SK-N-SH (cell line): ENCODE measurements at regions not wholly inside any gene's neighbourhood (a gene's known extent, or its start where the extent isn't known, plus 50 kb on each side); places are given as distances from the start of the nearest gene placed in this dataset.

Experiments used
- CHD2 ChIP-seq: fragments of 150-350 bp; IDR thresholded peaks from 2 replicates; pipeline ENCODE4 v1.6.1; 2018; ENCODE audit warnings: low read length; ENCODE audit not compliant: partially characterized antibody
- EP300 ChIP-seq, 2 experiments: IDR thresholded peaks; 2 replicates each; pipeline versions ENCODE4 v1.4.0 to v1.6.1; 2012; ENCODE audit warnings: borderline replicate concordance in 1 of 2, low read depth in 1 of 2, low read length in 1 of 2
- JUND ChIP-seq: IDR thresholded peaks from 2 replicates; pipeline ENCODE4 v1.4.0; 2012
- RAD21 ChIP-seq: IDR thresholded peaks from 2 replicates; pipeline ENCODE4 v1.6.1; 2012; ENCODE audit warnings: mild to moderate bottlenecking, low read length
- RFX5 ChIP-seq: IDR thresholded peaks from 2 replicates; pipeline ENCODE4 v1.6.1; 2012; ENCODE audit warnings: mild to moderate bottlenecking, improper control_type of control experiment, low read length
- RXRA ChIP-seq: IDR thresholded peaks from 2 replicates; pipeline ENCODE4 v1.4.0; 2012; ENCODE audit warnings: low read depth, mild to moderate bottlenecking, borderline replicate concordance
- TAF1 ChIP-seq: IDR thresholded peaks from 2 replicates; pipeline ENCODE4 v1.6.1; 2012; ENCODE audit warnings: low read depth, mild to moderate bottlenecking, low read length, moderate library complexity, borderline replicate concordance
- TCF12 ChIP-seq: IDR thresholded peaks from 2 replicates; pipeline ENCODE4 v1.4.0; 2012
- TF ChIP-seq, protein P1 (sequence below): fragments of 150-350 bp; IDR thresholded peaks from 2 replicates; pipeline ENCODE4 v1.6.1; 2016; ENCODE audit warnings: mild to moderate bottlenecking, low read depth, low read length
- TF ChIP-seq, protein P2 (sequence below): fragments of 200-600 bp; sonication (generic); IDR thresholded peaks from 2 replicates; pipeline ENCODE4 v1.6.1; 2017; ENCODE audit warnings: antibody characterized with exemption, mild to moderate bottlenecking, moderate library complexity
- TF ChIP-seq, protein P3 (sequence below): IDR thresholded peaks from 2 replicates; pipeline ENCODE4 v1.4.0; 2012; ENCODE audit warnings: low read depth, borderline replicate concordance

DNA sequence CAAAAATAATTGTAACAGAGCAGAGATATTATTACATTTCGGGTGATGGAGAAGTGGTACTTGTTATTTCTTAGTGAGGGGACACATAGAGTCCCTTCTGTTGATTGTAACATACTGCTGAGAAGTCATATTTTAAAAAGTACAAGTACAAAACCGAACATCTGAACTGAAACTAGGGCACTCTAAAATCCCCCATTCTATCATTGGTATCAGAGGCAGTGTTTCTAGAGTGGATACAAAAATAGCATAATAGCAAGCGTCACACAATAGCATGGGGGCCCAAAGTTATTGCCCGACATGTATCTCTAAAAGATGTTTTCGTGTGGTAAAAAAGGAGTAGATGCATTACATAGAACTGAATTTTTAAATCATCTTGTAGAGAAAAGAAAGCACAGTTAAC lies 502.1 kb upstream of the SLC10A2 start:
- TF ChIP-seq RFX5 = no peak
- TF ChIP-seq EP300 (IDR thresholded peaks at IDR 0.05; ENCODE audit: borderline replicate concordance in 1 of 2, low read depth in 1 of 2, low read length in 1 of 2) = no peak
- TF ChIP-seq RXRA = no peak
- TF ChIP-seq TCF12 = no peak
- no peak for TF ChIP-seq RAD21
- TF ChIP-seq, protein P1, sequence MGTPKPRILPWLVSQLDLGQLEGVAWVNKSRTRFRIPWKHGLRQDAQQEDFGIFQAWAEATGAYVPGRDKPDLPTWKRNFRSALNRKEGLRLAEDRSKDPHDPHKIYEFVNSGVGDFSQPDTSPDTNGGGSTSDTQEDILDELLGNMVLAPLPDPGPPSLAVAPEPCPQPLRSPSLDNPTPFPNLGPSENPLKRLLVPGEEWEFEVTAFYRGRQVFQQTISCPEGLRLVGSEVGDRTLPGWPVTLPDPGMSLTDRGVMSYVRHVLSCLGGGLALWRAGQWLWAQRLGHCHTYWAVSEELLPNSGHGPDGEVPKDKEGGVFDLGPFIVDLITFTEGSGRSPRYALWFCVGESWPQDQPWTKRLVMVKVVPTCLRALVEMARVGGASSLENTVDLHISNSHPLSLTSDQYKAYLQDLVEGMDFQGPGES = no peak
- TF ChIP-seq JUND = no peak
- TF ChIP-seq, protein P2, sequence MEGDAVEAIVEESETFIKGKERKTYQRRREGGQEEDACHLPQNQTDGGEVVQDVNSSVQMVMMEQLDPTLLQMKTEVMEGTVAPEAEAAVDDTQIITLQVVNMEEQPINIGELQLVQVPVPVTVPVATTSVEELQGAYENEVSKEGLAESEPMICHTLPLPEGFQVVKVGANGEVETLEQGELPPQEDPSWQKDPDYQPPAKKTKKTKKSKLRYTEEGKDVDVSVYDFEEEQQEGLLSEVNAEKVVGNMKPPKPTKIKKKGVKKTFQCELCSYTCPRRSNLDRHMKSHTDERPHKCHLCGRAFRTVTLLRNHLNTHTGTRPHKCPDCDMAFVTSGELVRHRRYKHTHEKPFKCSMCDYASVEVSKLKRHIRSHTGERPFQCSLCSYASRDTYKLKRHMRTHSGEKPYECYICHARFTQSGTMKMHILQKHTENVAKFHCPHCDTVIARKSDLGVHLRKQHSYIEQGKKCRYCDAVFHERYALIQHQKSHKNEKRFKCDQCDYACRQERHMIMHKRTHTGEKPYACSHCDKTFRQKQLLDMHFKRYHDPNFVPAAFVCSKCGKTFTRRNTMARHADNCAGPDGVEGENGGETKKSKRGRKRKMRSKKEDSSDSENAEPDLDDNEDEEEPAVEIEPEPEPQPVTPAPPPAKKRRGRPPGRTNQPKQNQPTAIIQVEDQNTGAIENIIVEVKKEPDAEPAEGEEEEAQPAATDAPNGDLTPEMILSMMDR = no peak
- no peak for TF ChIP-seq TAF1
- TF ChIP-seq, protein P3, sequence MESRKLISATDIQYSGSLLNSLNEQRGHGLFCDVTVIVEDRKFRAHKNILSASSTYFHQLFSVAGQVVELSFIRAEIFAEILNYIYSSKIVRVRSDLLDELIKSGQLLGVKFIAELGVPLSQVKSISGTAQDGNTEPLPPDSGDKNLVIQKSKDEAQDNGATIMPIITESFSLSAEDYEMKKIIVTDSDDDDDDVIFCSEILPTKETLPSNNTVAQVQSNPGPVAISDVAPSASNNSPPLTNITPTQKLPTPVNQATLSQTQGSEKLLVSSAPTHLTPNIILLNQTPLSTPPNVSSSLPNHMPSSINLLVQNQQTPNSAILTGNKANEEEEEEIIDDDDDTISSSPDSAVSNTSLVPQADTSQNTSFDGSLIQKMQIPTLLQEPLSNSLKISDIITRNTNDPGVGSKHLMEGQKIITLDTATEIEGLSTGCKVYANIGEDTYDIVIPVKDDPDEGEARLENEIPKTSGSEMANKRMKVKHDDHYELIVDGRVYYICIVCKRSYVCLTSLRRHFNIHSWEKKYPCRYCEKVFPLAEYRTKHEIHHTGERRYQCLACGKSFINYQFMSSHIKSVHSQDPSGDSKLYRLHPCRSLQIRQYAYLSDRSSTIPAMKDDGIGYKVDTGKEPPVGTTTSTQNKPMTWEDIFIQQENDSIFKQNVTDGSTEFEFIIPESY = no peak
- TF ChIP-seq CHD2 = no peak
